ENCODE measurements at regions not wholly inside any gene's neighbourhood (a gene's known extent, or its start where the extent isn't known, plus 50 kb on each side); places are given as distances from the start of the nearest gene placed in this dataset.
"Not testable (repeated sequence)": the region's sequence is repeated elsewhere in the genome, so short reads cannot be mapped to it uniquely, and the experiment has no call there.

- H3K36me3 Mint-ChIP-seq (ENCODE audit: low read depth): no peaks in the 10 kb centered on the region
- H3K4me3 Mint-ChIP-seq: no peak overlapping the region
- no peak for DNase-seq
- H3K27me3 Mint-ChIP-seq (ENCODE audit: low read depth): no peaks in the 10 kb centered on the region
- CTCF ChIA-PET: no interaction called here
- H3K27ac Mint-ChIP-seq: no peak overlapping the region
- H3K9me3 Mint-ChIP-seq: no peaks in the 10 kb centered on the region
- intact Hi-C loops (cut with micrococcal nuclease): no loop called here
- H3K4me1 Mint-ChIP-seq (ENCODE audit: low read depth): no peaks in the 10 kb centered on the region
Observed at GRCh38 chr4:25504932-25505636, 128.0 kb downstream of the ANAPC4 start.

- intact Hi-C loops (cut with micrococcal nuclease): no loop called here
- no peaks in the 10 kb centered on the region for H3K4me1 Mint-ChIP-seq (ENCODE audit: low read depth)
- H3K27ac Mint-ChIP-seq: no peak overlapping the region
Observed at GRCh38 chr4:25505637-25505991, 128.6 kb downstream of the ANAPC4 start.

GRCh38 chr4:25506032-25506571 is 129.0 kb downstream of the ANAPC4 start:
- Mint-ChIP-seq H3K36me3 (ENCODE audit: low read depth) (no peaks in the 10 kb centered on the region), H3K27ac (no peak overlapping the region), H3K9me3 (no peaks in the 10 kb centered on the region), H3K4me1 (ENCODE audit: low read depth) (no peaks in the 10 kb centered on the region), H3K27me3 (ENCODE audit: low read depth) (no peaks in the 10 kb centered on the region), H3K4me3 (no peak overlapping the region)
- intact Hi-C loops (cut with micrococcal nuclease): no loop called here
- CTCF ChIA-PET: no interaction called here
- DNase-seq: no peak

More at GRCh38 chr4:25505637-25505991, 128.6 kb downstream of the ANAPC4 start:
- DNase-seq: no peak
- Mint-ChIP-seq H3K27me3 (ENCODE audit: low read depth) (no peaks in the 10 kb centered on the region), H3K4me3 (no peak overlapping the region), H3K36me3 (ENCODE audit: low read depth) (no peaks in the 10 kb centered on the region), H3K9me3 (no peaks in the 10 kb centered on the region)
- CTCF ChIA-PET: no interaction called here

DNA sequence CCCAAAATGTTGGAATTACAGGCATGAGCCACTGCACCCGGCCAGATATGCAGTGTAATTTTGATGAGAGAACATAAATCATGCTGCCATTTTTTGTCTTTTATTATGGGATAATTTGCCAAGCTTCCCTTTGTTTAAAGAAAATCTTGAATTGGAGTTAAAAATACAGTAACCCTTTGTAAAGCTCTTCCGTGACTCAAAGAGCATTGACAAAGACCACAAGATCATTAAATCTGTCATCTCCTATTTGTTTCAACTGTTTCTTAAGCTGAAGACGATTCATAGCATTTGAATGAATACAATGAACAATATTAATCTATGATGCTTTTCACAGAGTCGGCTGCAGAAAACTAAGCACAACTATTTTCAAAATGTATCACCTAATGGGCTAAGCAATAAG is 132.6 kb downstream of the ANAPC4 start:
- Mint-ChIP-seq H3K27me3 (ENCODE audit: low read depth) (no peaks in the 10 kb centered on the region), H3K4me1 (ENCODE audit: low read depth) (no peaks in the 10 kb centered on the region), H3K36me3 (ENCODE audit: low read depth) (no peaks in the 10 kb centered on the region), H3K9me3 (no peaks in the 10 kb centered on the region), H3K4me3 (no peak overlapping the region), H3K27ac (no peak overlapping the region)
- DNase-seq: no peak
- intact Hi-C loops (cut with micrococcal nuclease): no loop called here
- CTCF ChIA-PET: no interaction called here

DNA sequence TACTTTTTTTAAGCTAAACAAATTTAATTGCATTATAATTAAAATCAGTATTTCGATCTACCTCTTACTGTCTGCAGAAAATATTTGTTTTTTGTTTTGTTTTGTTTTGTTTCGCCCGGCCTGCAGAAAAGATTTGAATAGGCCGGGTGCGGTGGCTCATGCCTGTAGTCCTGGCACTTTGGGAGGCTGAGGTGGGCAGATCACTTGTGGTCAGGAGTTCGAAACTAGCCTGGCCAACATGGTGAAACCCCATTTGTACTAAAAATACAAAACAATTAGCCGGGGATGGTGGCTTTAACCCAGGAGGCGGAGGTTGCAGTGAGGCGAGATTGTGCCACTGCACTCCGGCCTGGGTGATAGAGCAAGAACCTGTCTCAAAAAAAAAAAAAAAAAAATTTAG is 134.8 kb downstream of the ANAPC4 start:
- H3K4me3 Mint-ChIP-seq; intact Hi-C loops (cut with micrococcal nuclease); H3K27me3 Mint-ChIP-seq (ENCODE audit: low read depth): not testable (repeated sequence)

GRCh38 chr4:25513814-25514213 is 136.8 kb downstream of the ANAPC4 start:
- H3K27ac Mint-ChIP-seq: no peak overlapping the region
- CTCF ChIA-PET: interaction anchor here (0.7 kb wide), 1 partner anchor 814 kb away, joined by 3 read pairs; no protein-coding TSS in a partner anchor

More for the DNA sequence above, 134.8 kb downstream of the ANAPC4 start:
- DNase-seq; H3K9me3 Mint-ChIP-seq; H3K27ac Mint-ChIP-seq; H3K4me1 Mint-ChIP-seq (ENCODE audit: low read depth); H3K36me3 Mint-ChIP-seq (ENCODE audit: low read depth): not testable (repeated sequence)
- CTCF ChIA-PET: interaction anchor here (0.7 kb wide), 1 partner anchor 949 kb away, joined by 3 read pairs; no protein-coding TSS in a partner anchor

GRCh38 chr4:25523405-25523804 is 132.2 kb upstream of the SLC34A2 start:
- DNase-seq: no peak
- CTCF ChIA-PET: no interaction called here
- Mint-ChIP-seq H3K4me1 (ENCODE audit: low read depth) (no peaks in the 10 kb centered on the region), H3K9me3 (no peaks in the 10 kb centered on the region), H3K27me3 (ENCODE audit: low read depth) (peaks cover 5% of the 10 kb centered on the region), H3K27ac (no peak overlapping the region), H3K36me3 (ENCODE audit: low read depth) (no peaks in the 10 kb centered on the region), H3K4me3 (no peak overlapping the region)
- intact Hi-C loops (cut with micrococcal nuclease): no loop called here

More at GRCh38 chr4:25513814-25514213, 136.8 kb downstream of the ANAPC4 start:
- Mint-ChIP-seq H3K27me3 (ENCODE audit: low read depth) (peaks cover 3% of the 10 kb centered on the region), H3K36me3 (ENCODE audit: low read depth) (no peaks in the 10 kb centered on the region), H3K9me3 (no peaks in the 10 kb centered on the region), H3K4me3 (no peak overlapping the region), H3K4me1 (ENCODE audit: low read depth) (no peaks in the 10 kb centered on the region)
- intact Hi-C loops (cut with micrococcal nuclease): no loop called here
- DNase-seq: no peak

GRCh38 chr4:25524663-25525062 is 131.0 kb upstream of the SLC34A2 start:
- CTCF ChIA-PET: no interaction called here
- no peak for DNase-seq
- H3K36me3 Mint-ChIP-seq (ENCODE audit: low read depth): no peaks in the 10 kb centered on the region
- no peaks in the 10 kb centered on the region for H3K4me1 Mint-ChIP-seq (ENCODE audit: low read depth)
- intact Hi-C loops (cut with micrococcal nuclease): no loop called here
- no peaks in the 10 kb centered on the region for H3K9me3 Mint-ChIP-seq
- no peak overlapping the region for H3K27ac Mint-ChIP-seq
- H3K4me3 Mint-ChIP-seq: no peak overlapping the region
- peaks cover 5% of the 10 kb centered on the region for H3K27me3 Mint-ChIP-seq (ENCODE audit: low read depth)

GRCh38 chr4:25525896-25526295 is 129.8 kb upstream of the SLC34A2 start:
- H3K9me3 Mint-ChIP-seq: no peaks in the 10 kb centered on the region
- no peak for DNase-seq
- no peak overlapping the region for H3K4me3 Mint-ChIP-seq
- H3K36me3 Mint-ChIP-seq (ENCODE audit: low read depth): no peaks in the 10 kb centered on the region
- CTCF ChIA-PET: interaction anchor here (0.7 kb wide), 1 partner anchor 14 kb away, joined by 4 read pairs; no protein-coding TSS in a partner anchor
- intact Hi-C loops (cut with micrococcal nuclease): no loop called here
- peaks cover 5% of the 10 kb centered on the region for H3K27me3 Mint-ChIP-seq (ENCODE audit: low read depth)
- H3K27ac Mint-ChIP-seq: no peak overlapping the region
- no peaks in the 10 kb centered on the region for H3K4me1 Mint-ChIP-seq (ENCODE audit: low read depth)

DNA sequence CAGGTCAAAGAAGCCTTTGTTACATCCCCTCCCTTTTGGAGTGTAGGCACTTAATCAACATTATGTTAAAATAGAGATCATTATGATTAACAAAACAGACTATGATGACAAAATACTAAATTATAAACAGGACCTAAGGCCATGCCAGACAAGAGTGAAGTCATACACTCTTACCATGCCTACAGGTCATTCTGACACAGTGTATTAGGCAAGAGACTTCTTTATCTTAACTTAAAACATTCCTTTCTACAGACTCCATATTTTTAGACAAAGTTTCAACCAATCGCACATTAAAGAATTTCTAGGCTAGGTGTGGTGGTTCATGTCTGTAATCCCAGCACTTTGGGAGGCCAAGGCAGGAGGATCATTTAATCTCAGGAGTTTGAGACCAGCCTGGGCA is 128.6 kb upstream of the SLC34A2 start:
- intact Hi-C loops (cut with micrococcal nuclease): no loop called here
- Mint-ChIP-seq H3K9me3 (no peaks in the 10 kb centered on the region), H3K36me3 (ENCODE audit: low read depth) (no peaks in the 10 kb centered on the region), H3K27me3 (ENCODE audit: low read depth) (peaks cover 7% of the 10 kb centered on the region), H3K4me3 (no peak overlapping the region), H3K4me1 (ENCODE audit: low read depth) (no peaks in the 10 kb centered on the region), H3K27ac (no peak overlapping the region)
- no peak for DNase-seq
- CTCF ChIA-PET: no interaction called here

DNA sequence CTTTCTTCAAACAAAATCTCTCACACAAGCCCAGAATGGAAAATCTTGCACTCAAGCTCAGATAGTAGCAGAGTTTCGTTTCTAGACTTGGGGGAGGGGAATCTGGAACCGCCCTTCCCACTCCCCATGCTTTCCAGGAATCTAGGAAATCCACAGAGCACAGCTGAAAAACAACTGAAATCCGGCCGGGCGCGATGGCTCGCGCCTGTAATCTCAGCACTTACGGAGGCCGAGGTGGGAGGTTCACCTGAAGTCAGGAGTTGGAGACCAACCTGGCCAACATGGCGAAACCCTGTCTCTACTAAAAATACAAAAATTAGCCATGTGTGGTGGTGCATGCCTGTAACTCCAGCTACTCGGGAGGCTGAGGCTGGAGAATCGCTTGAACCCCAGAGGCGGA is 127.3 kb upstream of the SLC34A2 start:
- no peaks in the 10 kb centered on the region for H3K9me3 Mint-ChIP-seq
- H3K4me3 Mint-ChIP-seq: no peak overlapping the region
- H3K27me3 Mint-ChIP-seq (ENCODE audit: low read depth): peaks cover 2% of the 10 kb centered on the region
- no peaks in the 10 kb centered on the region for H3K4me1 Mint-ChIP-seq (ENCODE audit: low read depth)
- intact Hi-C loops (cut with micrococcal nuclease): no loop called here
- H3K36me3 Mint-ChIP-seq (ENCODE audit: low read depth): no peaks in the 10 kb centered on the region
- no peak overlapping the region for H3K27ac Mint-ChIP-seq
- no peak for DNase-seq
- CTCF ChIA-PET: no interaction called here

DNA sequence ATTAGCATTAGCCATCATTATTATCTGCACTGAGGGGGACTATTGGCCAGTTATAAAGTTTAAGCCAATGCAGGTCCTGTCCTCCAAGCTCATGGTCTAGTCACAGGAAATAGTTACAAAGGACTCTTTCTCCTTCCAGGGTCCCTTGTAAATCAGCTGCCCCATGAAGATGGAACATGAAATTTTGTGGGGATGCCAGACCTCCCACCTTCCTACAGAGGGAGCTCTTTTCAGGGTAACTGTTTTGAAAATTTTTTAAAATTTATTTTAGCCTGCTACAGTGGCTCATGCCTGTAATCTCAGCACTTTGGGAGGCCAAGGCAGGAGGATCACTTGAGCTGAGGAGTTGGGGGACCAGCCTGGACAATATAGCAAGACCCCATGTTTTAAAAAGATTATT is 124.4 kb upstream of the SLC34A2 start:
- intact Hi-C loops (cut with micrococcal nuclease): no loop called here

DNA sequence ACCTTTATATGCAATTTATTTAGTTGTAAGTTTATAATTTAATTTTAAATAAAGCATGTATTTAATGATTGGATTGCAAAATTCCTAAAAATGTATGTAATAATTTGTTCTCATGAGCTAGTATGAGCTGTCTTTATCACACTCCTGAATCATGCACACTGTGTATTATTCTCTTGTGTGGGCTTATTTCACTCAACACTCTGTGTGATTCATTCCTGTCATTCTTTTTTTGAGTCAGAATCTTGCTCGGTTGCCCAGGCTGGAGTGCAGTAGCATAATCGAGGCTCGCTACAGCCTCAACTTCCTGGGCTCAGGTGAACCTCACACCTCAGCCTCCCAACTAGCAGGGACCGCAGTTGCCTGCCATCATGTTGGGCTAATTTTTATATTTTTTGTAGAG is 123.1 kb upstream of the SLC34A2 start:
- DNase-seq: no peak
- intact Hi-C loops (cut with micrococcal nuclease): no loop called here
- Mint-ChIP-seq H3K4me3 (no peak overlapping the region), H3K27ac (no peak overlapping the region), H3K36me3 (ENCODE audit: low read depth) (no peaks in the 10 kb centered on the region), H3K27me3 (ENCODE audit: low read depth) (peaks cover 9% of the 10 kb centered on the region), H3K4me1 (ENCODE audit: low read depth) (no peaks in the 10 kb centered on the region), H3K9me3 (no peaks in the 10 kb centered on the region)
- CTCF ChIA-PET: no interaction called here

More for the DNA sequence above, 124.4 kb upstream of the SLC34A2 start:
- no peak overlapping the region for H3K4me3 Mint-ChIP-seq
- DNase-seq: no peak
- CTCF ChIA-PET: interaction anchor here (0.6 kb wide), 1 partner anchor 344 kb away, joined by 3 read pairs; no protein-coding TSS in a partner anchor
- H3K4me1 Mint-ChIP-seq (ENCODE audit: low read depth): no peaks in the 10 kb centered on the region
- no peak overlapping the region for H3K27ac Mint-ChIP-seq
- H3K36me3 Mint-ChIP-seq (ENCODE audit: low read depth): no peaks in the 10 kb centered on the region
- H3K27me3 Mint-ChIP-seq (ENCODE audit: low read depth): peaks cover 7% of the 10 kb centered on the region
- H3K9me3 Mint-ChIP-seq: no peaks in the 10 kb centered on the region
